NCI-H146 treated with DMSO at 0.1 percent for 48 hours (cell line): ENCODE measurements at regions not wholly inside any gene's neighbourhood (a gene's known extent, or its start where the extent isn't known, plus 50 kb on each side); places are given as distances from the start of the nearest gene placed in this dataset.

Source experiments
- DNase-seq: peaks from one replicate; lab custom pipeline; 2025; ENCODE audit not compliant: unreplicated experiment; lab: John Stamatoyannopoulos, UW

GRCh38 chrX:22392133-22392948, 119.6 kb downstream of the CBLL2 start:
- no peak for DNase-seq

GRCh38 chrX:22395372-22395771, 122.7 kb downstream of the CBLL2 start:
- no peak for DNase-seq

GRCh38 chrX:22396408-22396807, 123.7 kb downstream of the CBLL2 start:
- DNase-seq: no peak

- no peak for DNase-seq
Measured at GRCh38 chrX:22397566-22397965, 124.9 kb downstream of the CBLL2 start.

- DNase-seq: no peak
Measured at GRCh38 chrX:22399437-22400192, 126.9 kb downstream of the CBLL2 start.

GRCh38 chrX:22404297-22404696, 131.6 kb downstream of the CBLL2 start:
- DNase-seq: no peak

GRCh38 chrX:22406201-22406737, 133.6 kb downstream of the CBLL2 start:
- DNase-seq: no peak

- DNase-seq: no peak
Measured at GRCh38 chrX:22409418-22409817, 136.7 kb downstream of the CBLL2 start.

GRCh38 chrX:22424122-22424915, 151.6 kb downstream of the CBLL2 start:
- DNase-seq: no peak

GRCh38 chrX:22424919-22425318, 152.2 kb downstream of the CBLL2 start:
- DNase-seq: no peak

GRCh38 chrX:22429704-22430103, 157.0 kb downstream of the CBLL2 start:
- DNase-seq: no peak

GRCh38 chrX:22430701-22431100, 158.0 kb downstream of the CBLL2 start:
- DNase-seq: no peak

GRCh38 chrX:22433292-22434070, 160.8 kb downstream of the CBLL2 start:
- DNase-seq: no peak

GRCh38 chrX:22445880-22446279, 173.2 kb downstream of the CBLL2 start:
- no peak for DNase-seq

GRCh38 chrX:22462959-22463358, 190.2 kb downstream of the CBLL2 start:
- no peak for DNase-seq

GRCh38 chrX:22467571-22467970, 194.9 kb downstream of the CBLL2 start:
- no peak for DNase-seq

GRCh38 chrX:22481436-22481835, 208.7 kb downstream of the CBLL2 start:
- DNase-seq: no peak

GRCh38 chrX:22486296-22486695, 213.6 kb downstream of the CBLL2 start:
- DNase-seq: peak; percentile 47

GRCh38 chrX:22516893-22517292, 244.2 kb downstream of the CBLL2 start:
- DNase-seq: no peak

GRCh38 chrX:22520128-22520828, 247.6 kb downstream of the CBLL2 start:
- no peak for DNase-seq
